PC-3 (cell line): ENCODE measurements at regions not wholly inside any gene's neighbourhood (a gene's known extent, or its start where the extent isn't known, plus 50 kb on each side); places are given as distances from the start of the nearest gene placed in this dataset.

Source experiments
- CTCF ChIP-seq: fragments of 300-600 bp; sonication (generic); conservative IDR thresholded peaks from 2 replicates; pipeline ENCODE4 v1.5.1; 2017; ENCODE audit warnings: antibody characterized with exemption, low read depth, mild to moderate bottlenecking, low read length
- EZH2 ChIP-seq: fragments of 300-600 bp; sonication (generic); IDR thresholded peaks from one replicate; pipeline ENCODE4 v1.6.1; 2017; ENCODE audit warnings: antibody characterized with exemption, mild to moderate bottlenecking, low read length; ENCODE audit not compliant: unreplicated experiment
- EZH2phosphoT487 ChIP-seq: fragments of 300-600 bp; sonication (generic); IDR thresholded peaks from 2 replicates; pipeline ENCODE4 v1.6.1; 2018; ENCODE audit warnings: mild to moderate bottlenecking, antibody characterized with exemption, low read length, borderline replicate concordance

- TF ChIP-seq CTCF, result no peak
- TF ChIP-seq EZH2, result no peak
- no peak for TF ChIP-seq EZH2phosphoT487
Measured at GRCh38 chr4:66330125-66330524, 659.8 kb upstream of the EPHA5 start.
